KMS-11 (cell line): ENCODE measurements at regions not wholly inside any gene's neighbourhood (a gene's known extent, or its start where the extent isn't known, plus 50 kb on each side); places are given as distances from the start of the nearest gene placed in this dataset.
"Not testable (repeated sequence)": the region's sequence is repeated elsewhere in the genome, so short reads cannot be mapped to it uniquely, and the experiment has no call there.

Experiments
- H2AFZ ChIP-seq: fragments of 200-600 bp; sonication (generic); 2 replicates; pipeline ENCODE4 v1.6.1; 2016; ENCODE audit warnings: antibody characterized with exemption, mixed run types, low read depth
- H3K27ac ChIP-seq: fragments of 200-600 bp; sonication (generic); 2 replicates; pipeline ENCODE4 v1.6.1; 2016; ENCODE audit warnings: mild to moderate bottlenecking, mixed run types
- H3K27me3 ChIP-seq: fragments of 200-600 bp; sonication (generic); 2 replicates; pipeline ENCODE4 v1.6.1; 2017; ENCODE audit warnings: mild to moderate bottlenecking, low read depth, mixed run types, moderate library complexity; ENCODE audit not compliant: insufficient read depth
- H3K36me3 ChIP-seq: fragments of 200-600 bp; sonication (generic); 2 replicates; pipeline ENCODE4 v1.6.1; 2017; ENCODE audit warnings: mild to moderate bottlenecking, mixed run types; ENCODE audit not compliant: insufficient read depth
- H3K4me1 ChIP-seq: fragments of 200-600 bp; sonication (generic); 2 replicates; pipeline ENCODE4 v1.6.1; 2016; ENCODE audit warnings: mild to moderate bottlenecking, low read depth, mixed run types; ENCODE audit not compliant: poor library complexity, severe bottlenecking
- H3K4me2 ChIP-seq: fragments of 200-600 bp; sonication (generic); 2 replicates; pipeline ENCODE4 v1.7.0; 2016; ENCODE audit warnings: mild to moderate bottlenecking, mixed run types
- H3K4me3 ChIP-seq: fragments of 200-600 bp; sonication (generic); IDR thresholded peaks from 2 replicates; pipeline ENCODE4 v1.6.1; 2017; ENCODE audit warnings: low read depth, low read length, mixed read lengths; ENCODE audit not compliant: insufficient read depth
- H3K79me2 ChIP-seq: fragments of 200-600 bp; sonication (generic); 2 replicates; pipeline ENCODE4 v1.6.1; 2016; ENCODE audit warnings: low read depth, mixed run types; ENCODE audit not compliant: insufficient read depth
- H3K9ac ChIP-seq: fragments of 200-600 bp; sonication (generic); 2 replicates; pipeline ENCODE4 v1.6.1; 2016; ENCODE audit warnings: mild to moderate bottlenecking, mixed run types
- H4K20me1 ChIP-seq: fragments of 200-600 bp; sonication (generic); 2 replicates; pipeline ENCODE4 v1.6.1; 2016; ENCODE audit warnings: mild to moderate bottlenecking, mixed run types; ENCODE audit not compliant: insufficient read depth
- CTCF ChIP-seq: fragments of 200-600 bp; sonication (generic); conservative IDR thresholded peaks from 2 replicates; pipeline ENCODE4 v1.6.1; 2017; ENCODE audit warnings: low read depth, mild to moderate bottlenecking, antibody characterized with exemption, low read length, moderate library complexity, mixed read lengths

- no peaks in the 10 kb centered on the region for H3K27me3 ChIP-seq
- no peak overlapping the region for H3K4me2 ChIP-seq
- H3K4me3 ChIP-seq, result no peak overlapping the region
- H3K9ac ChIP-seq, result no peak overlapping the region
- no peak overlapping the region for H3K27ac ChIP-seq
- no peaks in the 10 kb centered on the region for H3K36me3 ChIP-seq
- H4K20me1 ChIP-seq, result no peaks in the 10 kb centered on the region
- no peaks in the 10 kb centered on the region for H3K79me2 ChIP-seq
- no peak for TF ChIP-seq CTCF
- no peak overlapping the region for H2AFZ ChIP-seq
- no peaks in the 10 kb centered on the region for H3K4me1 ChIP-seq
Measured at GRCh38 chr9:87406543-87407166, 91.0 kb upstream of the DAPK1 start.

GRCh38 chr9:87410047-87411005 is 87.3 kb upstream of the DAPK1 start:
- not testable (repeated sequence) for H3K4me2 ChIP-seq, H2AFZ ChIP-seq, H3K27me3 ChIP-seq, H3K79me2 ChIP-seq, H3K4me3 ChIP-seq, H3K27ac ChIP-seq, H3K4me1 ChIP-seq, H3K36me3 ChIP-seq, H4K20me1 ChIP-seq, H3K9ac ChIP-seq

- no peaks in the 10 kb centered on the region for H3K27me3 ChIP-seq
- TF ChIP-seq CTCF, result no peak
- no peak overlapping the region for H2AFZ ChIP-seq
- no peak overlapping the region for H3K9ac ChIP-seq
- H3K27ac ChIP-seq, result no peak overlapping the region
- no peaks in the 10 kb centered on the region for H3K36me3 ChIP-seq
- H3K4me2 ChIP-seq, result no peak overlapping the region
- no peak overlapping the region for H3K4me3 ChIP-seq
- H3K4me1 ChIP-seq, result no peaks in the 10 kb centered on the region
- H3K79me2 ChIP-seq, result no peaks in the 10 kb centered on the region
- no peaks in the 10 kb centered on the region for H4K20me1 ChIP-seq
Measured at GRCh38 chr9:87420884-87421283, 76.8 kb upstream of the DAPK1 start.

GRCh38 chr9:87421734-87422133 is 75.9 kb upstream of the DAPK1 start:
- no peak overlapping the region for H3K27ac ChIP-seq
- H3K4me1 ChIP-seq, result no peaks in the 10 kb centered on the region
- H3K79me2 ChIP-seq, result no peaks in the 10 kb centered on the region
- H4K20me1 ChIP-seq, result no peaks in the 10 kb centered on the region
- no peaks in the 10 kb centered on the region for H3K27me3 ChIP-seq
- no peak for TF ChIP-seq CTCF
- no peak overlapping the region for H3K4me2 ChIP-seq
- no peaks in the 10 kb centered on the region for H3K36me3 ChIP-seq
- H2AFZ ChIP-seq, result no peak overlapping the region
- H3K9ac ChIP-seq, result no peak overlapping the region
- H3K4me3 ChIP-seq, result no peak overlapping the region

- H2AFZ ChIP-seq, result no peak overlapping the region
- no peaks in the 10 kb centered on the region for H3K36me3 ChIP-seq
- no peaks in the 10 kb centered on the region for H3K79me2 ChIP-seq
- TF ChIP-seq CTCF, result no peak
- H3K4me2 ChIP-seq, result no peak overlapping the region
- no peak overlapping the region for H3K4me3 ChIP-seq
- no peaks in the 10 kb centered on the region for H3K4me1 ChIP-seq
- H3K27me3 ChIP-seq, result no peaks in the 10 kb centered on the region
- H3K9ac ChIP-seq, result no peak overlapping the region
- H4K20me1 ChIP-seq, result no peaks in the 10 kb centered on the region
- no peak overlapping the region for H3K27ac ChIP-seq
Measured at GRCh38 chr9:87422999-87423398, 74.7 kb upstream of the DAPK1 start.

- H3K79me2 ChIP-seq, H3K4me1 ChIP-seq, H4K20me1 ChIP-seq, H3K36me3 ChIP-seq, H3K9ac ChIP-seq, H3K4me2 ChIP-seq, H2AFZ ChIP-seq, H3K27me3 ChIP-seq, H3K4me3 ChIP-seq, H3K27ac ChIP-seq: not testable (repeated sequence)
Measured at GRCh38 chr9:87423885-87424284, 73.8 kb upstream of the DAPK1 start.
